C1 segment of cervical spinal cord (tissue), 14 donors: ENCODE measurements at regions not wholly inside any gene's neighbourhood (a gene's known extent, or its start where the extent isn't known, plus 50 kb on each side); places are given as distances from the start of the nearest gene placed in this dataset.

Experiments used
- DNase-seq, 14 donors: peaks; one replicate each; lab custom pipeline; 2025; lab: John Stamatoyannopoulos, UW

GRCh38 chr11:70672991-70673653 lies 274.8 kb downstream of the CTTN start:
- DNase-seq, result peak in 2 of 14 donors; percentile 16 to 36

- DNase-seq, result no peak
Observed at GRCh38 chr11:70674605-70675004, 276.3 kb downstream of the CTTN start.

- DNase-seq, result no peak
Observed at GRCh38 chr11:70675697-70676374, 277.5 kb downstream of the CTTN start.

GRCh38 chr11:70677232-70677916 lies 279.0 kb downstream of the CTTN start:
- DNase-seq, result no peak

GRCh38 chr11:70678931-70679900 lies 280.9 kb downstream of the CTTN start:
- DNase-seq, result no peak

- no peak for DNase-seq
Observed at GRCh38 chr11:70680781-70681281, 282.5 kb downstream of the CTTN start.

GRCh38 chr11:70682056-70682455 lies 283.7 kb downstream of the CTTN start:
- DNase-seq, result no peak

GRCh38 chr11:70682760-70683159 lies 284.4 kb downstream of the CTTN start:
- no peak for DNase-seq

- DNase-seq, result no peak
Observed at GRCh38 chr11:70687716-70688115, 289.4 kb downstream of the CTTN start.

GRCh38 chr11:70688142-70688541 lies 289.8 kb downstream of the CTTN start:
- DNase-seq, result no peak

GRCh38 chr11:70689764-70690163 lies 291.4 kb downstream of the CTTN start:
- no peak for DNase-seq

GRCh38 chr11:70692131-70692530 lies 293.8 kb downstream of the CTTN start:
- DNase-seq, result no peak

GRCh38 chr11:70694371-70694770 lies 296.0 kb downstream of the CTTN start:
- DNase-seq, result peak in 9 of 14 donors; percentile 9 to 76 (median 17)

- DNase-seq, result no peak
Observed at GRCh38 chr11:70695086-70695960, 297.0 kb downstream of the CTTN start.

- peak in 1 of 14 donors; percentile 12 for DNase-seq
Observed at GRCh38 chr11:70696076-70696475, 297.7 kb downstream of the CTTN start.

GRCh38 chr11:70696564-70696963 lies 298.2 kb downstream of the CTTN start:
- no peak for DNase-seq

GRCh38 chr11:70697701-70698100 lies 299.4 kb downstream of the CTTN start:
- no peak for DNase-seq

- DNase-seq, result no peak
Observed at GRCh38 chr11:70698871-70699270, 300.5 kb downstream of the CTTN start.

GRCh38 chr11:70699294-70700221 lies 301.2 kb downstream of the CTTN start:
- no peak for DNase-seq
